Calu3 (cell line): ENCODE measurements at regions not wholly inside any gene's neighbourhood (a gene's known extent, or its start where the extent isn't known, plus 50 kb on each side); places are given as distances from the start of the nearest gene placed in this dataset.

Experiments
- BruUV-seq: library from RNA; stranded (reverse); fragments of 400-500 nt; replicated peaks from 2 replicates; lab custom pipeline; 2021; lab: Mats Ljungman, UMichigan
- CTCF ChIA-PET: fragments of 300-600 bp; sonication (Branson Sonifier 250); formaldehyde crosslinking; loops from one replicate; lab custom pipeline; 2022; ENCODE audit warnings: antibody characterized with exemption; lab: Charles Lee
- DNase-seq: peaks from one replicate; pipeline ENCODE4 v3.0.0; 2022
- H3K27ac Mint-ChIP-seq: one replicate; pipeline ENCODE4 v1.8.0; 2022; ENCODE audit warnings: mixed read lengths; ENCODE audit not compliant: unreplicated experiment
- H3K27me3 Mint-ChIP-seq: one replicate; pipeline ENCODE4 v1.8.0; 2022; ENCODE audit warnings: mixed read lengths; ENCODE audit not compliant: unreplicated experiment
- H3K36me3 Mint-ChIP-seq: one replicate; pipeline ENCODE4 v1.8.0; 2022; ENCODE audit warnings: mild to moderate bottlenecking, moderate library complexity, mixed read lengths; ENCODE audit not compliant: insufficient read depth, unreplicated experiment
- H3K4me1 Mint-ChIP-seq: one replicate; pipeline ENCODE4 v1.8.0; 2022; ENCODE audit warnings: mild to moderate bottlenecking, low read depth, mixed read lengths; ENCODE audit not compliant: unreplicated experiment
- H3K4me3 Mint-ChIP-seq: one replicate; pipeline ENCODE4 v1.8.0; 2022; ENCODE audit warnings: mild to moderate bottlenecking, low read depth, moderate library complexity, mixed read lengths; ENCODE audit not compliant: unreplicated experiment
- H3K9me3 Mint-ChIP-seq: one replicate; pipeline ENCODE4 v1.8.0; 2022; ENCODE audit warnings: low read depth, mixed read lengths; ENCODE audit not compliant: unreplicated experiment
- CTCF ChIP-seq: fragments of 200-600 bp; IDR thresholded peaks from one replicate; pipeline ENCODE4 v1.8.0; 2022; ENCODE audit warnings: antibody characterized with exemption; ENCODE audit not compliant: unreplicated experiment
- intact Hi-C: fragments of 100-400 bp; cut with micrococcal nuclease; formaldehyde crosslinking; loops from one replicate; pipeline ENCODE4 v1.10.0; 2022; ENCODE audit not compliant: unreplicated experiment

- no peaks in the 10 kb centered on the region for H3K4me1 Mint-ChIP-seq
- no peak for DNase-seq
- H3K36me3 Mint-ChIP-seq: no peaks in the 10 kb centered on the region
- no peak overlapping the region for H3K4me3 Mint-ChIP-seq
- CTCF ChIA-PET: no interaction called here
- BruUV-seq: no TSS peak
- H3K9me3 Mint-ChIP-seq: peaks cover 2% of the 10 kb centered on the region
- intact Hi-C loops: no loop called here
- no peak overlapping the region for H3K27ac Mint-ChIP-seq
- H3K27me3 Mint-ChIP-seq: no peaks in the 10 kb centered on the region
- no peak for TF ChIP-seq CTCF
Measured at GRCh38 chr5:56740868-56741267, 74.5 kb upstream of the MAP3K1 start.

- CTCF ChIA-PET: no interaction called here
- peaks cover 2% of the 10 kb centered on the region for H3K9me3 Mint-ChIP-seq
- H3K27me3 Mint-ChIP-seq: no peaks in the 10 kb centered on the region
- no peaks in the 10 kb centered on the region for H3K4me1 Mint-ChIP-seq
- no peak overlapping the region for H3K27ac Mint-ChIP-seq
- intact Hi-C loops: no loop called here
- no peak overlapping the region for H3K4me3 Mint-ChIP-seq
- DNase-seq: no peak
- H3K36me3 Mint-ChIP-seq: no peaks in the 10 kb centered on the region
- TF ChIP-seq CTCF: no peak
- BruUV-seq: no TSS peak
Measured at GRCh38 chr5:56739990-56740389, 75.4 kb upstream of the MAP3K1 start.

GRCh38 chr5:56737951-56738606 lies 77.3 kb upstream of the MAP3K1 start:
- no peak for DNase-seq
- no peak for TF ChIP-seq CTCF
- Mint-ChIP-seq H3K27ac (no peak overlapping the region), H3K9me3 (peaks cover 2% of the 10 kb centered on the region), H3K36me3 (no peaks in the 10 kb centered on the region), H3K4me3 (no peak overlapping the region), H3K27me3 (no peaks in the 10 kb centered on the region), H3K4me1 (peaks cover 8% of the 10 kb centered on the region)
- intact Hi-C loops: no loop called here
- no TSS peak for BruUV-seq
- CTCF ChIA-PET: no interaction called here

GRCh38 chr5:56737002-56737621 lies 78.2 kb upstream of the MAP3K1 start:
- no peak for DNase-seq
- no peak overlapping the region for H3K4me3 Mint-ChIP-seq
- H3K9me3 Mint-ChIP-seq: peaks cover 2% of the 10 kb centered on the region
- no peak overlapping the region for H3K27ac Mint-ChIP-seq
- no peaks in the 10 kb centered on the region for H3K27me3 Mint-ChIP-seq
- CTCF ChIA-PET: no interaction called here
- no TSS peak for BruUV-seq
- intact Hi-C loops: no loop called here
- no peak for TF ChIP-seq CTCF
- peaks cover 11% of the 10 kb centered on the region for H3K4me1 Mint-ChIP-seq
- H3K36me3 Mint-ChIP-seq: no peaks in the 10 kb centered on the region
